Loucy (cell line): ENCODE measurements at regions not wholly inside any gene's neighbourhood (a gene's known extent, or its start where the extent isn't known, plus 50 kb on each side); places are given as distances from the start of the nearest gene placed in this dataset.

ENCODE experiments used
- H2AFZ ChIP-seq: fragments of 200-600 bp; sonication (generic); 2 replicates; pipeline ENCODE4 v1.6.0; 2016; ENCODE audit warnings: antibody characterized with exemption, mild to moderate bottlenecking, low read length, moderate library complexity
- H3F3A ChIP-seq: fragments of 200-600 bp; 2 replicates; pipeline ENCODE4 v1.6.0; 2016; ENCODE audit warnings: antibody characterized with exemption, low read depth, mild to moderate bottlenecking
- H3K27me3 ChIP-seq: fragments of 200-600 bp; sonication (generic); 2 replicates; pipeline ENCODE4 v1.6.1; 2014; ENCODE audit warnings: low read length, mild to moderate bottlenecking; ENCODE audit not compliant: insufficient read depth, poor library complexity, severe bottlenecking
- H3K36me3 ChIP-seq: fragments of 200-600 bp; sonication (generic); 2 replicates; pipeline ENCODE4 v1.6.1; 2016; ENCODE audit warnings: low read length; ENCODE audit not compliant: insufficient read depth
- H3K4me1 ChIP-seq: fragments of 200-600 bp; sonication (generic); 2 replicates; pipeline ENCODE4 v1.5.1; 2014; ENCODE audit warnings: low read length, mild to moderate bottlenecking; ENCODE audit not compliant: insufficient read depth, poor library complexity, severe bottlenecking
- H3K4me2 ChIP-seq: fragments of 200-600 bp; sonication (generic); 2 replicates; pipeline ENCODE4 v1.6.0; 2014; ENCODE audit warnings: antibody characterized with exemption, low read length, low read depth, mild to moderate bottlenecking; ENCODE audit not compliant: poor library complexity, severe bottlenecking
- H3K4me3 ChIP-seq: fragments of 200-600 bp; sonication (generic); 2 replicates; pipeline ENCODE4 v1.5.1; 2014; ENCODE audit warnings: low read length, mild to moderate bottlenecking, mixed read lengths; ENCODE audit not compliant: poor library complexity, severe bottlenecking
- H3K79me2 ChIP-seq: fragments of 200-600 bp; sonication (generic); 2 replicates; pipeline ENCODE4 v1.6.1; 2014; ENCODE audit warnings: low read length; ENCODE audit not compliant: insufficient read depth
- H3K9ac ChIP-seq: fragments of 200-600 bp; sonication (generic); 2 replicates; pipeline ENCODE4 v1.6.0; 2014; ENCODE audit warnings: mild to moderate bottlenecking, low read depth, low read length, moderate library complexity; ENCODE audit not compliant: poor library complexity, severe bottlenecking
- H3K9me2 ChIP-seq: fragments of 200-600 bp; sonication (generic); replicated peaks from 2 replicates; pipeline ENCODE4 v1.6.1; 2016; ENCODE audit warnings: low read depth, low read length, mixed read lengths
- H3K9me3 ChIP-seq: fragments of 200-600 bp; sonication (generic); 2 replicates; pipeline ENCODE4 v1.6.1; 2014; ENCODE audit warnings: mild to moderate bottlenecking, antibody characterized with exemption, low read length, low read depth; ENCODE audit not compliant: insufficient read depth
- H4K20me1 ChIP-seq: fragments of 200-600 bp; sonication (generic); 2 replicates; pipeline ENCODE4 v1.6.0; 2014; ENCODE audit warnings: antibody characterized with exemption, low read length, mild to moderate bottlenecking; ENCODE audit not compliant: insufficient read depth, poor library complexity, severe bottlenecking
- CTCF ChIP-seq: fragments of 200-600 bp; sonication (generic); conservative IDR thresholded peaks from 2 replicates; pipeline ENCODE4 v1.5.1; 2014; ENCODE audit warnings: mild to moderate bottlenecking, antibody characterized with exemption, low read length
- EZH2phosphoT487 ChIP-seq: fragments of 200-600 bp; IDR thresholded peaks from 2 replicates; pipeline ENCODE4 v1.6.1; 2018; ENCODE audit warnings: antibody characterized with exemption, mild to moderate bottlenecking, moderate library complexity, borderline replicate concordance

- Histone ChIP-seq H3K27me3 (no peaks in the 10 kb centered on the region), H3F3A (no peaks in the 10 kb centered on the region), H3K4me3 (no peak overlapping the region), H3K4me2 (no peak overlapping the region), H3K9me2 (no peaks in the 10 kb centered on the region), H2AFZ (no peak overlapping the region), H3K9ac (no peak overlapping the region), H3K4me1 (no peaks in the 10 kb centered on the region), H3K9me3 (no peaks in the 10 kb centered on the region), H4K20me1 (no peaks in the 10 kb centered on the region), H3K36me3 (no peaks in the 10 kb centered on the region), H3K79me2 (no peaks in the 10 kb centered on the region)
- no peak for TF ChIP-seq CTCF
- TF ChIP-seq EZH2phosphoT487: no peak
These were observed 645.0 kb downstream of the C12orf50 start for GRCh38 chr12:87384226-87384625.

- Histone ChIP-seq H3K9me2 (no peaks in the 10 kb centered on the region), H3K4me2 (no peak overlapping the region), H3K4me3 (no peak overlapping the region), H3K4me1 (no peaks in the 10 kb centered on the region), H3K9ac (no peak overlapping the region), H3K27me3 (no peaks in the 10 kb centered on the region), H3K36me3 (no peaks in the 10 kb centered on the region), H3K9me3 (no peaks in the 10 kb centered on the region), H3K79me2 (no peaks in the 10 kb centered on the region), H2AFZ (no peak overlapping the region), H4K20me1 (no peaks in the 10 kb centered on the region), H3F3A (no peaks in the 10 kb centered on the region)
- no peak for TF ChIP-seq CTCF
- no peak for TF ChIP-seq EZH2phosphoT487
These were observed 645.5 kb downstream of the C12orf50 start for GRCh38 chr12:87383680-87384079.

GRCh38 chr12:87382959-87383566 lies 646.1 kb downstream of the C12orf50 start:
- H3F3A ChIP-seq: no peaks in the 10 kb centered on the region
- no peak overlapping the region for H3K9ac ChIP-seq
- no peaks in the 10 kb centered on the region for H3K79me2 ChIP-seq
- H3K4me3 ChIP-seq: no peak overlapping the region
- H3K9me3 ChIP-seq: no peaks in the 10 kb centered on the region
- no peaks in the 10 kb centered on the region for H3K4me1 ChIP-seq
- H4K20me1 ChIP-seq: no peaks in the 10 kb centered on the region
- no peak overlapping the region for H3K4me2 ChIP-seq
- no peaks in the 10 kb centered on the region for H3K9me2 ChIP-seq
- no peak overlapping the region for H2AFZ ChIP-seq
- H3K27me3 ChIP-seq: no peaks in the 10 kb centered on the region
- TF ChIP-seq EZH2phosphoT487 (no peak), CTCF (no peak)
- H3K36me3 ChIP-seq: no peaks in the 10 kb centered on the region
